ENCODE measurements at regions not wholly inside any gene's neighbourhood (a gene's known extent, or its start where the extent isn't known, plus 50 kb on each side); places are given as distances from the start of the nearest gene placed in this dataset.
"Not testable (repeated sequence)": the region's sequence is repeated elsewhere in the genome, so short reads cannot be mapped to it uniquely, and the experiment has no call there.

GRCh38 chr1:78203410-78203982 lies 157.7 kb downstream of the GIPC2 start:
- not testable (repeated sequence) for DNase-seq

GRCh38 chr1:78210175-78210574 lies 164.4 kb downstream of the GIPC2 start:
- DNase-seq = no peak

- no peak for DNase-seq
Observed at GRCh38 chr1:78211483-78212092, 165.8 kb downstream of the GIPC2 start.

- DNase-seq = no peak
Observed at GRCh38 chr1:78214334-78214733, 168.6 kb downstream of the GIPC2 start.

GRCh38 chr1:78222225-78222959 lies 176.6 kb downstream of the GIPC2 start:
- DNase-seq = no peak

- no peak for DNase-seq
Observed at GRCh38 chr1:78222960-78223358, 177.2 kb downstream of the GIPC2 start.

GRCh38 chr1:78223417-78224215 lies 177.8 kb downstream of the GIPC2 start:
- no peak for DNase-seq

- DNase-seq = no peak
Observed at GRCh38 chr1:78224246-78224785, 178.6 kb downstream of the GIPC2 start.

GRCh38 chr1:78224861-78225552 lies 179.2 kb downstream of the GIPC2 start:
- DNase-seq = no peak

- no peak for DNase-seq
Observed at GRCh38 chr1:78226784-78227183, 181.0 kb downstream of the GIPC2 start.

GRCh38 chr1:78227705-78228635 lies 182.2 kb downstream of the GIPC2 start:
- DNase-seq = no peak

- DNase-seq = no peak
Observed at GRCh38 chr1:78229344-78229743, 183.6 kb downstream of the GIPC2 start.

GRCh38 chr1:78231477-78231876 lies 185.7 kb downstream of the GIPC2 start:
- no peak for DNase-seq

GRCh38 chr1:78231894-78232293 lies 186.1 kb downstream of the GIPC2 start:
- no peak for DNase-seq

GRCh38 chr1:78232630-78233029 lies 186.9 kb downstream of the GIPC2 start:
- no peak for DNase-seq

- no peak for DNase-seq
Observed at GRCh38 chr1:78234496-78234895, 188.7 kb downstream of the GIPC2 start.

GRCh38 chr1:78236716-78237115 lies 190.9 kb downstream of the GIPC2 start:
- DNase-seq = no peak

- no peak for DNase-seq
Observed at GRCh38 chr1:78237364-78237916, 191.7 kb downstream of the GIPC2 start.

GRCh38 chr1:78240191-78240590 lies 194.4 kb downstream of the GIPC2 start:
- no peak for DNase-seq

- no peak for DNase-seq
Observed at GRCh38 chr1:78240755-78241154, 195.0 kb downstream of the GIPC2 start.

- DNase-seq = no peak
Observed at GRCh38 chr1:78247079-78247478, 201.3 kb downstream of the GIPC2 start.
